Breast epithelium (tissue), 4 donors: ENCODE measurements at regions not wholly inside any gene's neighbourhood (a gene's known extent, or its start where the extent isn't known, plus 50 kb on each side); places are given as distances from the start of the nearest gene placed in this dataset.
"Not testable (repeated sequence)": the region's sequence is repeated elsewhere in the genome, so short reads cannot be mapped to it uniquely, and the experiment has no call there.

Source experiments
- DNase-seq, 2 donors: peaks; one replicate each; pipeline ENCODE4 v3.0.0-alpha.2; 2019; ENCODE audit warnings: low spot score in 2 of 2
- H3K27ac ChIP-seq, 2 donors: fragments of 200-600 bp; sonication (generic) in 1 of 2; one replicate each; pipeline ENCODE4 v1.5.1; 2016 to 2019; ENCODE audit warnings: mild to moderate bottlenecking in 1 of 2
- H3K27me3 ChIP-seq, 2 donors: fragments of 200-600 bp; sonication (generic) in 1 of 2; one replicate each; pipeline versions ENCODE4 v1.5.1 to v1.6.0; 2017 to 2019; ENCODE audit warnings: control low read depth in 1 of 2, mild to moderate bottlenecking in 1 of 2
- H3K36me3 ChIP-seq: fragments of 200-600 bp; one replicate; pipeline ENCODE4 v1.5.1; 2019
- H3K4me1 ChIP-seq, 2 donors: fragments of 200-600 bp; sonication (generic); one replicate each; pipeline ENCODE4 v1.5.1; 2016 to 2019; ENCODE audit warnings: control low read depth in 1 of 2
- H3K4me3 ChIP-seq, 3 donors: fragments of 200-600 bp; sonication (generic); 1 replicate in 2 of 3; 2 replicates in 1 of 3; pipeline ENCODE4 v1.5.1; 2016 to 2019; ENCODE audit warnings: mild to moderate bottlenecking in 3 of 3, moderate library complexity in 2 of 3
- H3K9me3 ChIP-seq, 2 donors: fragments of 200-600 bp; sonication (generic) in 1 of 2; one replicate each; pipeline ENCODE4 v1.5.1; 2016 to 2019; ENCODE audit warnings: control low read depth in 1 of 2
- CTCF ChIP-seq, 3 donors: fragments of 450-650 bp; IDR thresholded peaks; one replicate each; pipeline ENCODE4 v1.5.1; 2016 to 2017; ENCODE audit warnings: antibody characterized with exemption in 3 of 3, mild to moderate bottlenecking in 3 of 3, moderate library complexity in 3 of 3
- POLR2A ChIP-seq: fragments of 450-650 bp; IDR thresholded peaks from one replicate; pipeline ENCODE4 v1.6.1; 2016; ENCODE audit warnings: antibody characterized with exemption, mild to moderate bottlenecking, moderate library complexity
- POLR2AphosphoS5 ChIP-seq, 3 donors: sonication (generic); formaldehyde crosslinking; IDR thresholded peaks; one replicate each; pipeline ENCODE4 v1.6.1; 2017; ENCODE audit warnings: antibody characterized with exemption in 3 of 3
- intact Hi-C: fragments of 100-400 bp; cut with DNase I; formaldehyde crosslinking; loops from one replicate; pipeline ENCODE4 v1.15.1; 2023; ENCODE audit warnings: low total_unique reads

- no peak for DNase-seq
- Histone ChIP-seq H3K27ac (no peak overlapping the region), H3K4me3 (no peak overlapping the region), H3K27me3 (no peaks in the 10 kb centered on the region), H3K9me3 (peaks cover 0 to 10% of the 10 kb centered on the region in 2 donors), H3K4me1 (no peaks in the 10 kb centered on the region), H3K36me3 (no peaks in the 10 kb centered on the region)
- intact Hi-C loops: no loop called here
- no peak for TF ChIP-seq POLR2A
Measured at GRCh38 chr1:147062956-147063355, 109.3 kb downstream of the PRKAB2 start.

GRCh38 chr1:147061880-147062279 is 110.4 kb downstream of the PRKAB2 start:
- H3K4me1 ChIP-seq, intact Hi-C loops, H3K27me3 ChIP-seq, H3K4me3 ChIP-seq, DNase-seq, H3K27ac ChIP-seq, H3K36me3 ChIP-seq: not testable (repeated sequence)
- H3K9me3 ChIP-seq: peaks cover 0 to 13% of the 10 kb centered on the region in 2 donors

GRCh38 chr1:147053269-147053668 is 115.1 kb downstream of the NBPF12 start:
- no peaks in the 10 kb centered on the region for H3K36me3 ChIP-seq
- H3K4me3 ChIP-seq: no peak overlapping the region
- intact Hi-C loops: no loop called here
- DNase-seq: no peak
- H3K9me3 ChIP-seq: peaks cover 0 to 6% of the 10 kb centered on the region in 2 donors
- TF ChIP-seq CTCF (IDR thresholded peaks at IDR 0.05) (no peak), POLR2AphosphoS5 (IDR thresholded peaks at IDR 0.05) (no peak), POLR2A (no peak)
- H3K4me1 ChIP-seq: no peaks in the 10 kb centered on the region
- H3K27me3 ChIP-seq: no peaks in the 10 kb centered on the region
- H3K27ac ChIP-seq: no peak overlapping the region

GRCh38 chr1:147052677-147053076 is 114.6 kb downstream of the NBPF12 start:
- no peak overlapping the region for H3K4me3 ChIP-seq
- no peak for DNase-seq
- no peak for TF ChIP-seq POLR2AphosphoS5 (IDR thresholded peaks at IDR 0.05)
- TF ChIP-seq POLR2A: no peak
- no peak for TF ChIP-seq CTCF (IDR thresholded peaks at IDR 0.05)
- intact Hi-C loops: no loop called here
- no peak overlapping the region for H3K27ac ChIP-seq
- H3K27me3 ChIP-seq: no peaks in the 10 kb centered on the region
- H3K4me1 ChIP-seq: no peaks in the 10 kb centered on the region
- peaks cover 0 to under 1% of the 10 kb centered on the region in 2 donors for H3K9me3 ChIP-seq
- no peaks in the 10 kb centered on the region for H3K36me3 ChIP-seq

GRCh38 chr1:147052143-147052542 is 114.0 kb downstream of the NBPF12 start:
- Histone ChIP-seq H3K9me3 (no peaks in the 10 kb centered on the region), H3K27me3 (no peaks in the 10 kb centered on the region), H3K4me3 (no peak overlapping the region), H3K27ac (no peak overlapping the region), H3K36me3 (no peaks in the 10 kb centered on the region), H3K4me1 (no peaks in the 10 kb centered on the region)
- TF ChIP-seq CTCF (IDR thresholded peaks at IDR 0.05) (no peak), POLR2A (no peak), POLR2AphosphoS5 (IDR thresholded peaks at IDR 0.05) (no peak)
- no peak for DNase-seq
- intact Hi-C loops: no loop called here

- Histone ChIP-seq H3K9me3 (no peaks in the 10 kb centered on the region), H3K27me3 (no peaks in the 10 kb centered on the region), H3K4me1 (no peaks in the 10 kb centered on the region), H3K4me3 (no peak overlapping the region), H3K36me3 (no peaks in the 10 kb centered on the region), H3K27ac (no peak overlapping the region)
- DNase-seq: no peak
- TF ChIP-seq POLR2A (no peak), POLR2AphosphoS5 (IDR thresholded peaks at IDR 0.05) (no peak), CTCF (IDR thresholded peaks at IDR 0.05) (no peak)
- intact Hi-C loops: no loop called here
Measured at GRCh38 chr1:147051136-147051535, 113.0 kb downstream of the NBPF12 start.
